Right atrium auricular region (tissue), 2 donors: ENCODE measurements at regions not wholly inside any gene's neighbourhood (a gene's known extent, or its start where the extent isn't known, plus 50 kb on each side); places are given as distances from the start of the nearest gene placed in this dataset.

Experiments
- DNase-seq: peaks from one replicate; pipeline ENCODE4 v3.0.0-alpha.2; 2019; ENCODE audit warnings: low spot score
- H3K27ac ChIP-seq, 2 donors: fragments of 200-600 bp; sonication (generic); 1 replicate in 1 of 2; 2 replicates in 1 of 2; pipeline ENCODE4 v1.5.1; 2016 to 2019
- H3K27me3 ChIP-seq, 2 donors: fragments of 200-600 bp; sonication (generic); one replicate each; pipeline versions ENCODE4 v1.5.1 to v1.6.0; 2017 to 2019
- H3K36me3 ChIP-seq: fragments of 200-600 bp; sonication (generic); one replicate; pipeline ENCODE4 v1.5.1; 2016
- H3K4me1 ChIP-seq, 2 donors: fragments of 200-600 bp; sonication (generic); one replicate each; pipeline versions ENCODE4 v1.5.1 to v1.6.0; 2017 to 2019
- H3K4me3 ChIP-seq, 2 donors: fragments of 200-600 bp; sonication (generic); 1 replicate in 1 of 2; 2 replicates in 1 of 2; pipeline ENCODE4 v1.5.1; 2017 to 2019; ENCODE audit warnings: mild to moderate bottlenecking in 1 of 2, moderate library complexity in 1 of 2
- H3K9me3 ChIP-seq, 2 donors: fragments of 200-600 bp; sonication (generic); one replicate each; pipeline ENCODE4 v1.5.1; 2019
- TF ChIP-seq, protein P1 (sequence below), 2 donors: fragments of 200-600 bp; sonication (generic); IDR thresholded peaks; one replicate each; pipeline ENCODE4 v1.5.1; 2019; ENCODE audit warnings: antibody characterized with exemption in 2 of 2

DNA sequence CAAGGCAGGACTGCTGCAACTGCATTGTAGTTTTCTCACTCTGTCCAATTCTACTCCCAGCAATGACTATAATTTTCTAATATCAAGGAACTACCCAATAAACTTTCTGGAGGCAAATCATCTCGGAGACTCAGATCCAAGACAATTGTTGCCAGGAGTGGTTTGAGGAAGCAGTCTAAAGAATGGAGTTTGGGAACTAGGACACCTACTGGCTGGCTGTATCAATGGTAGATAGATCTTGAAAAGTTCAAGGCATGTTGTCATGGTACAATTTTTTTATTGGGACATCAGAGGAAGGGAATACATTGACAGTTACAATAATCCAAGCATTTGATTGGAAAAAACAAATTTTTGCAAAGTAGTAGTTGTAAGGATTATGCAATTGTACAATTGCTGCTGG lies 648.3 kb upstream of the SLITRK6 start:
- H3K4me1 ChIP-seq, result no peaks in the 10 kb centered on the region
- no peaks in the 10 kb centered on the region for H3K27me3 ChIP-seq
- no peak overlapping the region for H3K4me3 ChIP-seq
- H3K27ac ChIP-seq, result no peak overlapping the region
- no peaks in the 10 kb centered on the region for H3K9me3 ChIP-seq
- no peak for DNase-seq
- TF ChIP-seq, protein P1, sequence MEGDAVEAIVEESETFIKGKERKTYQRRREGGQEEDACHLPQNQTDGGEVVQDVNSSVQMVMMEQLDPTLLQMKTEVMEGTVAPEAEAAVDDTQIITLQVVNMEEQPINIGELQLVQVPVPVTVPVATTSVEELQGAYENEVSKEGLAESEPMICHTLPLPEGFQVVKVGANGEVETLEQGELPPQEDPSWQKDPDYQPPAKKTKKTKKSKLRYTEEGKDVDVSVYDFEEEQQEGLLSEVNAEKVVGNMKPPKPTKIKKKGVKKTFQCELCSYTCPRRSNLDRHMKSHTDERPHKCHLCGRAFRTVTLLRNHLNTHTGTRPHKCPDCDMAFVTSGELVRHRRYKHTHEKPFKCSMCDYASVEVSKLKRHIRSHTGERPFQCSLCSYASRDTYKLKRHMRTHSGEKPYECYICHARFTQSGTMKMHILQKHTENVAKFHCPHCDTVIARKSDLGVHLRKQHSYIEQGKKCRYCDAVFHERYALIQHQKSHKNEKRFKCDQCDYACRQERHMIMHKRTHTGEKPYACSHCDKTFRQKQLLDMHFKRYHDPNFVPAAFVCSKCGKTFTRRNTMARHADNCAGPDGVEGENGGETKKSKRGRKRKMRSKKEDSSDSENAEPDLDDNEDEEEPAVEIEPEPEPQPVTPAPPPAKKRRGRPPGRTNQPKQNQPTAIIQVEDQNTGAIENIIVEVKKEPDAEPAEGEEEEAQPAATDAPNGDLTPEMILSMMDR (IDR thresholded peaks at IDR 0.05), result no peak
- H3K36me3 ChIP-seq, result no peaks in the 10 kb centered on the region

DNA sequence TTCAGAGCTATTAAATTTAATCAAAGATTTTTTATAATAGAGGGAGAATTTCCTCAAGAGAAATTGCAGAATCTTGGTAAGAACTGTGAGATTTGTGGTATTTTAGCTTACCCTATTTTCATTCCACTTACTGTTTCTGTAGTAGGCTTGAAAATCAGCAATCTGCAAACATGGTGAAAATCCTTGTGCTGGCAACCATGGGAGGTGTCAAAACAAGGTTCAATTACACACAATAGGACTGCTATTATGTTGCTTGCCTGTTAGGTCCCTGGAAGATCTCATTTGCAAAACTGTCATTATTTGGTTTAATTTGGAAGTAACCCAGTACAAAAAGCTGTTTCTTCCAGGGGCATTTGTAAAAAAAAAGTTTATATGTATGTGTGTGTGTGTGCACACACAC lies 662.8 kb upstream of the SLITRK6 start:
- H3K4me1 ChIP-seq, result no peaks in the 10 kb centered on the region
- no peaks in the 10 kb centered on the region for H3K27me3 ChIP-seq
- TF ChIP-seq, protein P1 (IDR thresholded peaks at IDR 0.05), result no peak
- no peak overlapping the region for H3K27ac ChIP-seq
- H3K9me3 ChIP-seq, result no peaks in the 10 kb centered on the region
- no peak overlapping the region for H3K4me3 ChIP-seq
- DNase-seq, result no peak
- H3K36me3 ChIP-seq, result no peaks in the 10 kb centered on the region

DNA sequence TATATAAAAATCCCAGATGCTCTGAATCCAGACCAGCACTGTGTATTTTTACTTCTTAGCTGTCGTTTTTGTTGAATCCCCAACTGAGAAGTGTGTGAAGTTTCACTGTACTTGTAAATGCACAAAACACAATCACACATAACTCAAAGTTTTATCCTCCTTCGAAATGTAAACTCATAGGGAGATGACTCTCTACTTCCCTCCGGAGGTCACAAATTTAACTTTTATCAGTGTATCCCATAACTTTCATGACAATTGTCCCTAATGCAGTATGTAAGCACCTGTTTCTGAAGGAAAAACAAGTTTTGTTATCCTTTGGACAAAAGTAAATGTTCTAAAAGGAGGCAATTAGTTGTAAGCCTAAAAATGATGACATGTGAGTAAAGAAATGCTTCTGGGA lies 665.0 kb upstream of the SLITRK6 start:
- Histone ChIP-seq H3K27me3 (no peaks in the 10 kb centered on the region), H3K27ac (no peak overlapping the region), H3K36me3 (no peaks in the 10 kb centered on the region), H3K4me1 (no peaks in the 10 kb centered on the region), H3K9me3 (peaks cover 0 to 4% of the 10 kb centered on the region in 2 donors), H3K4me3 (no peak overlapping the region)
- no peak for DNase-seq
- TF ChIP-seq, protein P1 (IDR thresholded peaks at IDR 0.05), result no peak

DNA sequence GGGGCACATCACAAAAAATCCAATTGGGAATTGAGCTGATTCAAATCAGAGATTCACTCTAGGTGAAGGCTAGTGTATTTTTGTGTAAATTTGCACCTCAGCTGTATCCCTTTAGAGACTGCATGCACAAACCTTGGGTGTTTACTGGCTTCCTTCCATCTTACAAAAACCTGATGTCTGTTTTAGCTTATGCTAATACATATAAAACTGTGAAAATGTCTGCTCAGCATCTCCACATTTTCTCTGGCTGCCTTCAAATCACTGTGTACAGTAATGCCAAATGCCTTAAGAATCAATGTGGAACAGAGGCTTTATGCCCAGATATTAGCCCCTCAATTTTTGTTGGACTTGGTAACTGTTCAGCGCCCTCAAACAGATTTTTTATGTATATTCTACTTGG lies 675.8 kb upstream of the SLITRK6 start:
- H3K4me3 ChIP-seq, result no peak overlapping the region
- no peaks in the 10 kb centered on the region for H3K27me3 ChIP-seq
- no peak for DNase-seq
- H3K27ac ChIP-seq, result no peak overlapping the region
- TF ChIP-seq, protein P1 (IDR thresholded peaks at IDR 0.05), result no peak
- no peaks in the 10 kb centered on the region for H3K4me1 ChIP-seq
- no peaks in the 10 kb centered on the region for H3K36me3 ChIP-seq
- no peaks in the 10 kb centered on the region for H3K9me3 ChIP-seq

DNA sequence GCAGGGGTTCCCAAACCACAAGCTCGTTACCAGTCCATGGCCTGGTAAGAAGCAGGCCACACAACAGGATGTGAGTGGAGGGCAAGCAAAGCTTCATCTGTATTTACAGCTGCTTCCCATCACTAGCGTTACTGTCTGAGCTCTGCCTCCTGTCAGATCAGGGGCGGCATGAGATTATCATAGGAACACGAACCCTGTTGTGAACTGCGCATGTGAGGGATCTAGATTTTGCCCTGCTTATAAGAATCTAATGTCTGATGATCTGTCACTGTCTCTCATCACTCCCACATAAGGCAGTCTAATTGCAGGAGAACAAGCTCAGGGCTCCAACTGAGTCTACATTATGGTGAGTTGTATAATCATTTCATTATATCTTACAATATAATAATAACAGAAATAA lies 677.4 kb upstream of the SLITRK6 start:
- no peaks in the 10 kb centered on the region for H3K4me1 ChIP-seq
- TF ChIP-seq, protein P1 (IDR thresholded peaks at IDR 0.05), result no peak
- no peak for DNase-seq

DNA sequence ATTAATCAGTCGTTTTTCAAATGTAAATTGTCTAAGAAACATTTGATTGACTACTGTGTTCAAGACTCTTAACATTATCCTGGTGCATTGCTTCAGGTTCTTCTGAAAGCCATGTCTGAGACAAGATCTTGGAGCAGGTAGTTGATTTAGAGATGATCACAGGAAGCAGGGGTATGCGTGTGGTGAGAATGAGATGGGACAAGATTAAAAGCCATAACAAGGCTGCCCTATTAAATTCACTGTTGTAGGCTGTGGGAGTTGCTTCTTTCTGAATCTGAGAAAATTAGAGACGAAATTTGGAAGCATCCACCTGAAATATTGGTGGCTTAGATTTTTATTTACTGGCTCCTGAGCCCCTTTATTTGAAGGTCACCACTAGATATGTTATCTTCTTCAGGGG lies 687.4 kb upstream of the SLITRK6 start:
- no peaks in the 10 kb centered on the region for H3K4me1 ChIP-seq
- H3K27me3 ChIP-seq, result no peaks in the 10 kb centered on the region
- H3K27ac ChIP-seq, result no peak overlapping the region
- H3K9me3 ChIP-seq, result no peaks in the 10 kb centered on the region
- no peak for DNase-seq
- TF ChIP-seq, protein P1 (IDR thresholded peaks at IDR 0.05), result no peak
- no peaks in the 10 kb centered on the region for H3K36me3 ChIP-seq
- H3K4me3 ChIP-seq, result no peak overlapping the region

More for the DNA sequence above, 677.4 kb upstream of the SLITRK6 start:
- Histone ChIP-seq H3K9me3 (no peaks in the 10 kb centered on the region), H3K27ac (no peak overlapping the region), H3K4me3 (no peak overlapping the region), H3K27me3 (no peaks in the 10 kb centered on the region), H3K36me3 (no peaks in the 10 kb centered on the region)
